CD4-positive, alpha-beta memory T cell (primary cell): ENCODE measurements at regions not wholly inside any gene's neighbourhood (a gene's known extent, or its start where the extent isn't known, plus 50 kb on each side); places are given as distances from the start of the nearest gene placed in this dataset.

Experiments used
- CTCF ChIA-PET: fragments of 350-600 bp; sonication (Branson Sonifier 250); formaldehyde crosslinking; loops from one replicate; lab custom pipeline; 2021; ENCODE audit warnings: inconsistent platforms; ENCODE audit not compliant: partially characterized antibody; lab: Charles Lee
- POLR2A ChIA-PET: fragments of 350-600 bp; sonication (Branson Sonifier 250); formaldehyde crosslinking; loops from one replicate; lab custom pipeline; 2021; ENCODE audit not compliant: partially characterized antibody; lab: Charles Lee
- DNase-seq, 5 donors: peaks; one replicate each; pipeline versions ENCODE4 v3.0.0 to v3.0.0-alpha.2; 2020 to 2022; ENCODE audit warnings: mixed read lengths in 1 of 5
- H3K27ac ChIP-seq: one replicate; pipeline ENCODE4 v1.7.0; 2013; ENCODE audit warnings: low read depth, low read length
- H3K27me3 ChIP-seq: 2 replicates; pipeline ENCODE4 v1.7.0; 2013; ENCODE audit warnings: mild to moderate bottlenecking, low read length, moderate library complexity; ENCODE audit not compliant: insufficient read depth
- H3K36me3 ChIP-seq: 2 replicates; pipeline ENCODE4 v1.7.0; 2013; ENCODE audit warnings: mild to moderate bottlenecking, low read length, moderate library complexity; ENCODE audit not compliant: insufficient read depth
- H3K4me1 ChIP-seq: 2 replicates; pipeline ENCODE4 v1.7.0; 2013; ENCODE audit warnings: mild to moderate bottlenecking, low read length, moderate library complexity; ENCODE audit not compliant: insufficient read depth
- H3K4me3 ChIP-seq, 2 donors: one replicate each; pipeline ENCODE4 v1.7.0; 2013; ENCODE audit warnings: low read length in 2 of 2, mild to moderate bottlenecking in 1 of 2
- H3K9me3 ChIP-seq, 2 donors: one replicate each; pipeline ENCODE4 v1.7.0; 2013; ENCODE audit warnings: low read length in 2 of 2, control low read depth in 1 of 2; ENCODE audit not compliant: control insufficient read depth in 1 of 2
- H3K27ac Mint-ChIP-seq, 7 donors: one replicate each; pipeline ENCODE4 v1.8.0; 2020 to 2021; ENCODE audit warnings: mixed read lengths in 7 of 7, mild to moderate bottlenecking in 6 of 7, inconsistent platforms in 3 of 7, moderate library complexity in 3 of 7
- H3K27me3 Mint-ChIP-seq, 2 donors: one replicate each; pipeline ENCODE4 v1.8.0; 2020 to 2021; ENCODE audit warnings: mixed read lengths in 2 of 2
- H3K36me3 Mint-ChIP-seq, 2 donors: one replicate each; pipeline ENCODE4 v1.8.0; 2020 to 2021; ENCODE audit warnings: mixed read lengths in 2 of 2, inconsistent platforms in 1 of 2, mild to moderate bottlenecking in 1 of 2
- H3K4me1 Mint-ChIP-seq, 4 donors: one replicate each; pipeline ENCODE4 v1.8.0; 2020 to 2021; ENCODE audit warnings: mixed read lengths in 4 of 4, mild to moderate bottlenecking in 1 of 4
- H3K4me3 Mint-ChIP-seq, 8 donors: one replicate each; pipeline ENCODE4 v1.8.0; 2020 to 2021; ENCODE audit warnings: mixed read lengths in 8 of 8, mild to moderate bottlenecking in 7 of 8, moderate library complexity in 6 of 8, inconsistent platforms in 3 of 8
- H3K9me3 Mint-ChIP-seq, 8 donors: one replicate each; pipeline ENCODE4 v1.8.0; 2020 to 2021; ENCODE audit warnings: mixed read lengths in 8 of 8, mild to moderate bottlenecking in 5 of 8, inconsistent platforms in 3 of 8, moderate library complexity in 1 of 8
- intact Hi-C: fragments of 100-400 bp; cut with micrococcal nuclease; formaldehyde crosslinking; loops from one replicate; pipeline ENCODE4 v1.15.1; 2023

- Mint-ChIP-seq H3K4me1 (no peaks in the 10 kb centered on the region), H3K27me3 (peaks cover 0 to 2% of the 10 kb centered on the region in 2 donors), H3K27ac (no peak overlapping the region), H3K4me3 (no peak overlapping the region), H3K36me3 (no peaks in the 10 kb centered on the region), H3K9me3 (peaks cover 0 to 8% (median 5%) of the 10 kb centered on the region in 8 donors)
- H3K4me3 ChIP-seq, result no peak overlapping the region
- ChIA-PET CTCF (interaction anchor here (0.9 kb wide), 1 partner anchor 9 kb away, joined by 3 read pairs; no protein-coding TSS in a partner anchor), POLR2A (no interaction called here)
- intact Hi-C loops, result no loop called here
- DNase-seq, result no peak
- no peaks in the 10 kb centered on the region for H3K4me1 ChIP-seq
- no peaks in the 10 kb centered on the region for H3K27me3 ChIP-seq
- no peak overlapping the region for H3K27ac ChIP-seq
- no peaks in the 10 kb centered on the region for H3K36me3 ChIP-seq
- peaks cover 0 to 4% of the 10 kb centered on the region in 2 donors for H3K9me3 ChIP-seq
Observed at GRCh38 chr11:92717240-92717639, 252.2 kb upstream of the MTNR1B start.

- no peak overlapping the region for H3K4me3 Mint-ChIP-seq
- Histone ChIP-seq H3K36me3 (no peaks in the 10 kb centered on the region), H3K27me3 (no peaks in the 10 kb centered on the region), H3K4me1 (no peaks in the 10 kb centered on the region), H3K9me3 (peaks cover 0 to 4% of the 10 kb centered on the region in 2 donors), H3K27ac (no peak overlapping the region), H3K4me3 (no peak overlapping the region)
- POLR2A ChIA-PET, result no interaction called here
- CTCF ChIA-PET, result no interaction called here
- DNase-seq, result no peak
- H3K4me1 Mint-ChIP-seq, result no peaks in the 10 kb centered on the region
- no peak overlapping the region for H3K27ac Mint-ChIP-seq
- peaks cover 0 to 2% of the 10 kb centered on the region in 2 donors for H3K27me3 Mint-ChIP-seq
- H3K9me3 Mint-ChIP-seq, result peaks cover 4 to 18% (median 8%) of the 10 kb centered on the region in 8 donors
- intact Hi-C loops, result no loop called here
- no peaks in the 10 kb centered on the region for H3K36me3 Mint-ChIP-seq
Observed at GRCh38 chr11:92720385-92720784, 249.1 kb upstream of the MTNR1B start.

- no peak overlapping the region for H3K4me3 Mint-ChIP-seq
- no peak for DNase-seq
- CTCF ChIA-PET, result no interaction called here
- intact Hi-C loops, result no loop called here
- H3K4me1 ChIP-seq, result no peaks in the 10 kb centered on the region
- H3K27me3 Mint-ChIP-seq, result peaks cover 0 to 2% of the 10 kb centered on the region in 2 donors
- H3K9me3 ChIP-seq, result peaks cover 0 to 4% of the 10 kb centered on the region in 2 donors
- no peak overlapping the region for H3K27ac ChIP-seq
- POLR2A ChIA-PET, result no interaction called here
- no peaks in the 10 kb centered on the region for H3K36me3 Mint-ChIP-seq
- no peaks in the 10 kb centered on the region for H3K27me3 ChIP-seq
- H3K4me1 Mint-ChIP-seq, result no peaks in the 10 kb centered on the region
- peaks cover 0 to 16% (median 7%) of the 10 kb centered on the region in 8 donors for H3K9me3 Mint-ChIP-seq
- no peak overlapping the region for H3K4me3 ChIP-seq
- H3K36me3 ChIP-seq, result no peaks in the 10 kb centered on the region
- no peak overlapping the region for H3K27ac Mint-ChIP-seq
Observed at GRCh38 chr11:92725352-92725751, 244.1 kb upstream of the MTNR1B start.

- POLR2A ChIA-PET, result no interaction called here
- no peaks in the 10 kb centered on the region for H3K27me3 ChIP-seq
- no peak overlapping the region for H3K27ac Mint-ChIP-seq
- H3K4me1 Mint-ChIP-seq, result no peaks in the 10 kb centered on the region
- CTCF ChIA-PET, result no interaction called here
- H3K9me3 ChIP-seq, result no peaks in the 10 kb centered on the region
- H3K4me3 ChIP-seq, result no peak overlapping the region
- H3K4me1 ChIP-seq, result no peaks in the 10 kb centered on the region
- H3K4me3 Mint-ChIP-seq, result no peak overlapping the region
- no peaks in the 10 kb centered on the region for H3K27me3 Mint-ChIP-seq
- H3K36me3 Mint-ChIP-seq, result no peaks in the 10 kb centered on the region
- peaks cover 0 to 12% (median 5%) of the 10 kb centered on the region in 8 donors for H3K9me3 Mint-ChIP-seq
- no peak for DNase-seq
- no peak overlapping the region for H3K27ac ChIP-seq
- no peaks in the 10 kb centered on the region for H3K36me3 ChIP-seq
- intact Hi-C loops, result no loop called here
Observed at GRCh38 chr11:92727123-92727522, 242.3 kb upstream of the MTNR1B start.

GRCh38 chr11:92727769-92728168 lies 241.7 kb upstream of the MTNR1B start:
- Mint-ChIP-seq H3K27ac (no peak overlapping the region), H3K27me3 (no peaks in the 10 kb centered on the region), H3K9me3 (peaks cover 0 to 8% (median 5%) of the 10 kb centered on the region in 8 donors), H3K4me3 (no peak overlapping the region), H3K4me1 (no peaks in the 10 kb centered on the region), H3K36me3 (no peaks in the 10 kb centered on the region)
- ChIA-PET POLR2A (no interaction called here), CTCF (no interaction called here)
- no peaks in the 10 kb centered on the region for H3K27me3 ChIP-seq
- no peak overlapping the region for H3K27ac ChIP-seq
- DNase-seq, result no peak
- no peak overlapping the region for H3K4me3 ChIP-seq
- no peaks in the 10 kb centered on the region for H3K9me3 ChIP-seq
- H3K36me3 ChIP-seq, result no peaks in the 10 kb centered on the region
- H3K4me1 ChIP-seq, result no peaks in the 10 kb centered on the region
- intact Hi-C loops, result no loop called here

- Mint-ChIP-seq H3K27ac (no peak overlapping the region), H3K4me1 (no peaks in the 10 kb centered on the region), H3K27me3 (no peaks in the 10 kb centered on the region), H3K9me3 (peaks cover 0 to 1% (median 0%) of the 10 kb centered on the region in 8 donors), H3K36me3 (no peaks in the 10 kb centered on the region), H3K4me3 (no peak overlapping the region)
- CTCF ChIA-PET, result no interaction called here
- H3K4me3 ChIP-seq, result no peak overlapping the region
- no peaks in the 10 kb centered on the region for H3K27me3 ChIP-seq
- DNase-seq, result no peak
- no peaks in the 10 kb centered on the region for H3K9me3 ChIP-seq
- intact Hi-C loops, result no loop called here
- POLR2A ChIA-PET, result no interaction called here
- no peaks in the 10 kb centered on the region for H3K4me1 ChIP-seq
- no peak overlapping the region for H3K27ac ChIP-seq
- no peaks in the 10 kb centered on the region for H3K36me3 ChIP-seq
Observed at GRCh38 chr11:92728628-92729027, 240.8 kb upstream of the MTNR1B start.

- DNase-seq, result no peak
- H3K27me3 ChIP-seq, result no peaks in the 10 kb centered on the region
- Mint-ChIP-seq H3K9me3 (no peaks in the 10 kb centered on the region), H3K4me3 (no peak overlapping the region), H3K27ac (no peak overlapping the region), H3K4me1 (no peaks in the 10 kb centered on the region), H3K36me3 (no peaks in the 10 kb centered on the region), H3K27me3 (no peaks in the 10 kb centered on the region)
- H3K4me1 ChIP-seq, result no peaks in the 10 kb centered on the region
- no peaks in the 10 kb centered on the region for H3K9me3 ChIP-seq
- CTCF ChIA-PET, result no interaction called here
- intact Hi-C loops, result no loop called here
- H3K4me3 ChIP-seq, result no peak overlapping the region
- no peaks in the 10 kb centered on the region for H3K36me3 ChIP-seq
- no peak overlapping the region for H3K27ac ChIP-seq
- POLR2A ChIA-PET, result no interaction called here
Observed at GRCh38 chr11:92735039-92735438, 234.4 kb upstream of the MTNR1B start.

- Histone ChIP-seq H3K4me1 (no peaks in the 10 kb centered on the region), H3K36me3 (no peaks in the 10 kb centered on the region), H3K4me3 (no peak overlapping the region), H3K9me3 (no peaks in the 10 kb centered on the region), H3K27ac (no peak overlapping the region), H3K27me3 (no peaks in the 10 kb centered on the region)
- Mint-ChIP-seq H3K27me3 (no peaks in the 10 kb centered on the region), H3K9me3 (peaks cover 0 to 3% (median 0%) of the 10 kb centered on the region in 8 donors), H3K4me1 (no peaks in the 10 kb centered on the region), H3K27ac (no peak overlapping the region), H3K36me3 (no peaks in the 10 kb centered on the region), H3K4me3 (no peak overlapping the region)
- no peak for DNase-seq
- POLR2A ChIA-PET, result no interaction called here
- intact Hi-C loops, result no loop called here
- CTCF ChIA-PET, result no interaction called here
Observed at GRCh38 chr11:92738276-92738675, 231.2 kb upstream of the MTNR1B start.
